ENCODE measurements at regions not wholly inside any gene's neighbourhood (a gene's known extent, or its start where the extent isn't known, plus 50 kb on each side); places are given as distances from the start of the nearest gene placed in this dataset.

GRCh38 chr12:93180566-93180965 is 197.2 kb upstream of the NUDT4 start:
- Histone ChIP-seq H2AFZ (no peak overlapping the region), H3K9me3 (ENCODE audit: low read depth) (no peaks in the 10 kb centered on the region), H3K4me1 (ENCODE audit: insufficient read depth) (peaks cover 36% of the 10 kb centered on the region), H3K27ac (no peak overlapping the region), H3K4me3 (no peak overlapping the region), H3K36me3 (ENCODE audit: low read depth) (no peaks in the 10 kb centered on the region), H3K4me2 (ENCODE audit: unreplicated experiment) (no peak overlapping the region), H3K27me3 (replicated peaks; ENCODE audit: insufficient read depth) (no peaks in the 10 kb centered on the region), H3K9me2 (ENCODE audit: insufficient read depth) (no peaks in the 10 kb centered on the region), H3K9ac (no peak overlapping the region), H3K79me2 (ENCODE audit: insufficient read depth) (no peaks in the 10 kb centered on the region), H4K20me1 (ENCODE audit: insufficient read depth) (no peaks in the 10 kb centered on the region), H3F3A (ENCODE audit: insufficient read depth) (peaks cover 24% of the 10 kb centered on the region)
- DNase-seq, result peak; percentile 12
- in situ Hi-C loops (cut with MboI), result no loop called here
- 79 to 86% methylated on average over 2 of the region's 2 CpGs for WGBS, 2 experiments (ENCODE audit: low coverage in 1 of 2, low lambda C conversion rate in 2 of 2, missing lambda C conversion rate in 2 of 2)
- TF ChIP-seq EZH2 (IDR thresholded peaks at IDR 0.05; ENCODE audit: insufficient read depth, poor library complexity, severe bottlenecking) (no peak), EZH2phosphoT487 (IDR thresholded peaks at IDR 0.05; ENCODE audit: insufficient read depth, low read depth) (no peak)

DNA sequence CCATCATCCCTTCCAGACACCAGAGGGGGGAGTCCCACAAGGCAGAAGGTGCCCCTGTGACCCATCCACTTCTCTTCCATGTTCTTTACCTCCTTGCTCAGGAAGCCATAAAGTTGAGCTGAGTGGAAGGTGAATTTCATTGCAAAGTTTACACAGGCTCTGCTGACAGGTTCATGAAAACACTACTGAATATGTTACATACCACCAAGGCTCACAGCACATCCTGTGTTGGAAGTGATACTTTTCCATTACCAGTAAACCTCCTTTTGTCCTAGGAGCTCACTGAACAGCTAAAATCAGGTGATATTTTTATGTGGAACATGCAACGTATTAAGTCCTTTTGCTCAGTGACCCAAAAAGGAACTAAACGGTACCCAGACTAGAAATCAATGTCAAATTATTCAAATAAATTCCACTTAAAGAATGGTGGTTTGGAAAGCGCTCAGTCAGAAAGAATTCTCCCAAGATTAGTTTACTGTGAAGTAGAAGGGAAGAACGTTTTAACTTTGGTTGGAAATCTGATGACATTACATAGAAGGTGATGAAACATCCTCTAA is 196.2 kb upstream of the NUDT4 start:
- Histone ChIP-seq H3K9ac (no peak overlapping the region), H3K79me2 (ENCODE audit: insufficient read depth) (no peaks in the 10 kb centered on the region), H3K4me1 (ENCODE audit: insufficient read depth) (peaks cover 35% of the 10 kb centered on the region), H2AFZ (no peak overlapping the region), H3K27me3 (replicated peaks; ENCODE audit: insufficient read depth) (no peaks in the 10 kb centered on the region), H3K9me2 (ENCODE audit: insufficient read depth) (no peaks in the 10 kb centered on the region), H3K27ac (no peak overlapping the region), H3F3A (ENCODE audit: insufficient read depth) (peaks cover 15% of the 10 kb centered on the region; the same call in 1 of the 2 replicates), H3K36me3 (ENCODE audit: low read depth) (no peaks in the 10 kb centered on the region), H3K4me2 (ENCODE audit: unreplicated experiment) (no peak overlapping the region), H3K4me3 (no peak overlapping the region), H3K9me3 (ENCODE audit: low read depth) (no peaks in the 10 kb centered on the region), H4K20me1 (ENCODE audit: insufficient read depth) (no peaks in the 10 kb centered on the region)
- DNase-seq, result no peak
- 77 to 87% methylated on average over 4 of the region's 4 CpGs for WGBS, 2 experiments (ENCODE audit: low coverage in 1 of 2, low lambda C conversion rate in 2 of 2, missing lambda C conversion rate in 2 of 2)
- in situ Hi-C loops (cut with MboI), result no loop called here
- TF ChIP-seq EZH2phosphoT487 (IDR thresholded peaks at IDR 0.05; ENCODE audit: insufficient read depth, low read depth) (no peak), EZH2 (IDR thresholded peaks at IDR 0.05; ENCODE audit: insufficient read depth, poor library complexity, severe bottlenecking) (no peak)

DNA sequence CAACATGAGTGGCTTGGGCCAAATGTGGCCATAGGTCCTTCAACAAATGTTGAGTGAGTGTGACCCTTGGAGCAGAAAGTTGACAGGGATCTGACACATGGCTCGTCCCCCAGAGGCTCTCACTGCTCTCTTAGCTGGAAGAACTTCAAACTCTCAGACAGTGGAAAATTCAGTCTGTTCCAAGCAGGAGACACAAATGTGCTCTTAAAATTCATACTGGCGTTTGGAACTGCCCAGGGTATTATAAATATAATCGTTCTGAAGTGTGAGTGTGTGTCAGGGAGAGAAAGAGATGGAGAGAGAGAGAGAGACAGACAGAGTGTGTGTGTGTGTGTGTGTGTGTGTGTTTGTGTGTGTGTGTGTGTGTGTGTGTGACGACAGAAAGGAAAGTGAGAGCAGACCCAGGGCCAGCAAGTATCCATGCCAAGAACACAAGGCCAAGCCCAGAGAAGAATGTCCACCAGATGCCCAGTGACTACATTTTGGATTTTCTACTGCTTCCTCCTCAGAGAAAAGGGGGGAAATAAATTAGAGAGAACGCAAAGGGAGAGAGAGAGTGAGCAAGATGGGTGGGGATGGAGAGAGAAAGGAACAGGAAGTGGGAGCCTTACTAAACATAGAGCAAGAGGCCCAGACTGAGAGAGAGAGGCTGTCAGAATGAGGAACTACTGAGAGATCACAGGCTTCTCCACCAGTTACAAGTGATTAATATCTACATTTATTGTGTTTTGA is 193.6 kb upstream of the NUDT4 start:
- Histone ChIP-seq H3K27ac (no peak overlapping the region), H4K20me1 (ENCODE audit: insufficient read depth) (no peaks in the 10 kb centered on the region)
- 15 to 19% methylated on average over 5 of the region's 5 CpGs for WGBS, 2 experiments (ENCODE audit: low coverage in 1 of 2, low lambda C conversion rate in 2 of 2, missing lambda C conversion rate in 2 of 2)

DNA sequence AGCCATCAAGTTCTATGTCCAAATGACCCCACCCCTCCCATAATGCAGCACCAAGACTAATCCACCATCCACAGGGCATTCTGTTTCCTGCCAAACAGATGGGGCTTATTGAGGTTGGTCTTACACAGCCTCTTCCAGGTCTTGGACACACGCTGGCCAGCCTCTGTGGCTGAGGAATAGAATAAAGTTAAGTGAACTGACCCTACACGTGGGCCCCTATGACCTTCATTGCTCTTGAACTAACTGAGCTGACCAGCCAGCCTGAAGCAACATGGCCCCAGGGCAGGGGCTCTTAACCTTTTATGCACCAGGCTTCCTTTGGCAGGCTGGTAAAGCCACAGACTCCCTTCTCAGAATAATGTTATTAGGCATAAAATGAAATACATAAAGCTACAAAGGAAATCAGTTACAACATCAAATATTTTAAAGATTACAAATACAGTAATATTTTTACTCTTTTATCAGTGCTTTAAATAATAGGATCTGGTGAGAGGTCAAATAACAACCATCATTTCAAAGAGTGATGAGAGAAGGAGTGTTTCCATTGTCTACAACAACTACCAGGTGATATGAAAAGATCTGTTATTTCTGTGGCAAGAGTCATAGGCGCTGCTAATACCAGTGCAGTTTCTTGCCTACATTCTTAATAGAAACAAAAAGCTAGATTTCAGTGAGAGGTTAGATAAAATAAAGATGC is 192.9 kb upstream of the NUDT4 start:
- in situ Hi-C loops (cut with MboI), result no loop called here
- Histone ChIP-seq H2AFZ (peak overlapping the region; percentile 85), H3K9me3 (ENCODE audit: low read depth) (no peaks in the 10 kb centered on the region), H3K9me2 (ENCODE audit: insufficient read depth) (no peaks in the 10 kb centered on the region), H3K79me2 (ENCODE audit: insufficient read depth) (no peaks in the 10 kb centered on the region), H3F3A (ENCODE audit: insufficient read depth) (peaks cover 5% of the 10 kb centered on the region; the same call in 1 of the 2 replicates), H3K4me1 (ENCODE audit: insufficient read depth) (peaks cover 23% of the 10 kb centered on the region), H3K27me3 (replicated peaks; ENCODE audit: insufficient read depth) (no peaks in the 10 kb centered on the region), H4K20me1 (ENCODE audit: insufficient read depth) (no peaks in the 10 kb centered on the region), H3K4me2 (ENCODE audit: unreplicated experiment) (peak overlapping the region; percentile 7), H3K9ac (no peak overlapping the region), H3K27ac (no peak overlapping the region), H3K36me3 (ENCODE audit: low read depth) (no peaks in the 10 kb centered on the region), H3K4me3 (no peak overlapping the region)
- no peak for DNase-seq
- 38 to 39% methylated on average over 3 of the region's 3 CpGs for WGBS, 2 experiments (ENCODE audit: low coverage in 1 of 2, low lambda C conversion rate in 2 of 2, missing lambda C conversion rate in 2 of 2)
- TF ChIP-seq EZH2phosphoT487 (IDR thresholded peaks at IDR 0.05; ENCODE audit: insufficient read depth, low read depth) (no peak), EZH2 (IDR thresholded peaks at IDR 0.05; ENCODE audit: insufficient read depth, poor library complexity, severe bottlenecking) (no peak)

More for the DNA sequence above, 193.6 kb upstream of the NUDT4 start:
- Histone ChIP-seq H3K27me3 (replicated peaks; ENCODE audit: insufficient read depth) (no peaks in the 10 kb centered on the region), H3K9me3 (ENCODE audit: low read depth) (no peaks in the 10 kb centered on the region), H2AFZ (peak overlapping the region; percentile 85), H3F3A (ENCODE audit: insufficient read depth) (peaks cover 5% of the 10 kb centered on the region; the same call in 1 of the 2 replicates), H3K4me2 (ENCODE audit: unreplicated experiment) (peak overlapping the region; percentile 7), H3K36me3 (ENCODE audit: low read depth) (no peaks in the 10 kb centered on the region), H3K4me1 (ENCODE audit: insufficient read depth) (peaks cover 23% of the 10 kb centered on the region), H3K4me3 (no peak overlapping the region), H3K9me2 (ENCODE audit: insufficient read depth) (no peaks in the 10 kb centered on the region), H3K9ac (no peak overlapping the region), H3K79me2 (ENCODE audit: insufficient read depth) (no peaks in the 10 kb centered on the region)
- DNase-seq, result peak; percentile 35
- in situ Hi-C loops (cut with MboI), result no loop called here
- no peak for TF ChIP-seq EZH2 (IDR thresholded peaks at IDR 0.05; ENCODE audit: insufficient read depth, poor library complexity, severe bottlenecking)
- TF ChIP-seq EZH2phosphoT487 (IDR thresholded peaks at IDR 0.05; ENCODE audit: insufficient read depth, low read depth), result no peak
